IMR-90 (cell line): ENCODE measurements at regions not wholly inside any gene's neighbourhood (a gene's known extent, or its start where the extent isn't known, plus 50 kb on each side); places are given as distances from the start of the nearest gene placed in this dataset.

Experiments
- ATAC-seq: fragments of 200-7000 bp; cut with Tn5 transposase; 2 replicates; pipeline ENCODE4 v1.9.1; 2020; ENCODE audit warnings: low read depth, mild to moderate bottlenecking, moderate library complexity
- BruUV-seq: library from RNA; stranded (reverse); fragments of 400-500 nt; replicated peaks from 2 replicates; lab custom pipeline; 2021; lab: Mats Ljungman, UMichigan
- CTCF ChIA-PET: fragments of 300-600 bp; formaldehyde crosslinking; extraction: SDS; loops from one replicate; lab custom pipeline; 2021; ENCODE audit warnings: antibody characterized with exemption; lab: Yijun Ruan, JAX
- POLR2A ChIA-PET: fragments of 300-600 bp; sonication (Branson Sonifier 250); formaldehyde crosslinking; loops from one replicate; lab custom pipeline; 2022; ENCODE audit warnings: antibody characterized with exemption; ENCODE audit not compliant: unreplicated experiment; lab: Charles Lee
- DNase-seq: peaks from one replicate; pipeline ENCODE4 v3.0.0; 2013
- H2AFZ ChIP-seq: replicated peaks from 2 replicates; pipeline ENCODE3; 2013; ENCODE audit warnings: low read length, mild to moderate bottlenecking; ENCODE audit not compliant: poor library complexity
- H2AK5ac ChIP-seq: 2 replicates; pipeline ENCODE4 v1.6.1; 2013; ENCODE audit warnings: low read depth, low read length, inconsistent platforms
- H2AK9ac ChIP-seq: replicated peaks from 2 replicates; pipeline ENCODE3; 2013; ENCODE audit warnings: mild to moderate bottlenecking, low read depth, low read length, moderate library complexity; ENCODE audit not compliant: poor library complexity
- H2BK120ac ChIP-seq: 2 replicates; pipeline ENCODE4 v1.6.1; 2013; ENCODE audit warnings: low read depth, low read length, inconsistent platforms
- H2BK15ac ChIP-seq: 3 replicates; pipeline ENCODE4 v1.6.1; 2013; ENCODE audit warnings: low read depth, low read length, inconsistent platforms
- H2BK20ac ChIP-seq: 2 replicates; pipeline ENCODE4 v1.6.1; 2013; ENCODE audit warnings: low read depth, mild to moderate bottlenecking, inconsistent platforms, low read length, moderate library complexity
- H2BK5ac ChIP-seq: 2 replicates; pipeline ENCODE4 v1.6.1; 2013; ENCODE audit warnings: mild to moderate bottlenecking, low read depth, low read length, inconsistent platforms; ENCODE audit not compliant: poor library complexity, severe bottlenecking
- H3K14ac ChIP-seq: replicated peaks from 2 replicates; pipeline ENCODE4 v1.6.1; 2013; ENCODE audit warnings: low read depth, low read length, inconsistent platforms
- H3K18ac ChIP-seq: 2 replicates; pipeline ENCODE4 v1.6.1; 2013; ENCODE audit warnings: low read depth, low read length, control low read depth
- H3K23ac ChIP-seq: 2 replicates; pipeline ENCODE4 v1.6.1; 2013; ENCODE audit warnings: low read depth, low read length, inconsistent platforms
- H3K27ac ChIP-seq: 2 replicates; pipeline ENCODE4 v1.5.1; 2013; ENCODE audit warnings: mild to moderate bottlenecking, control low read depth, low read length; ENCODE audit not compliant: insufficient read depth
- H3K27me3 ChIP-seq: 2 replicates; pipeline ENCODE4 v1.6.1; 2013; ENCODE audit warnings: low read length; ENCODE audit not compliant: control insufficient read depth, insufficient read depth
- H3K36me3 ChIP-seq: 2 replicates; pipeline ENCODE4 v1.6.1; 2013; ENCODE audit warnings: low read length, mixed read lengths; ENCODE audit not compliant: control insufficient read depth, insufficient read depth
- H3K4ac ChIP-seq: 2 replicates; pipeline ENCODE4 v1.6.1; 2013; ENCODE audit warnings: low read depth, low read length, inconsistent platforms
- H3K4me1 ChIP-seq: 2 replicates; pipeline ENCODE4 v1.6.1; 2013; ENCODE audit warnings: low read length, mixed read lengths; ENCODE audit not compliant: control insufficient read depth, insufficient read depth
- H3K4me2 ChIP-seq: 2 replicates; pipeline ENCODE4 v1.6.1; 2013; ENCODE audit warnings: low read depth, mild to moderate bottlenecking, control low read depth, low read length, moderate library complexity
- H3K4me3 ChIP-seq: 2 replicates; pipeline ENCODE4 v1.5.1; 2013; ENCODE audit warnings: low read depth, mild to moderate bottlenecking, control low read depth, low read length, moderate library complexity; ENCODE audit not compliant: insufficient read depth
- H3K56ac ChIP-seq: 2 replicates; pipeline ENCODE4 v1.6.1; 2013; ENCODE audit warnings: low read length, inconsistent platforms; ENCODE audit not compliant: insufficient read depth; ENCODE audit errors: extremely low read depth
- H3K79me1 ChIP-seq, 2 experiments: 2 replicates each; pipeline ENCODE4 v1.6.1; 2013; ENCODE audit warnings: low read length in 2 of 2, inconsistent platforms in 1 of 2, low read depth in 1 of 2
- H3K9ac ChIP-seq: 2 replicates; pipeline ENCODE4 v1.6.1; 2013; ENCODE audit warnings: low read depth, low read length, control low read depth
- H3K9me1 ChIP-seq: 2 replicates; pipeline ENCODE4 v1.6.1; 2013; ENCODE audit warnings: low read length, inconsistent platforms; ENCODE audit not compliant: insufficient read depth
- H3K9me3 ChIP-seq: 2 replicates; pipeline ENCODE4 v1.6.1; 2013; ENCODE audit warnings: low read length; ENCODE audit not compliant: control insufficient read depth, insufficient read depth
- H4K20me1 ChIP-seq: 2 replicates; pipeline ENCODE4 v1.6.1; 2013; ENCODE audit warnings: low read length, inconsistent platforms; ENCODE audit not compliant: insufficient read depth
- H4K5ac ChIP-seq: 2 replicates; pipeline ENCODE4 v1.6.1; 2013; ENCODE audit warnings: mild to moderate bottlenecking, low read depth, low read length, control low read depth
- H4K8ac ChIP-seq, 2 experiments: 2 replicates each; pipeline ENCODE4 v1.6.1; 2013; ENCODE audit warnings: low read depth in 2 of 2, low read length in 2 of 2, control low read depth in 1 of 2, inconsistent platforms in 1 of 2
- H4K91ac ChIP-seq: 2 replicates; pipeline ENCODE4 v1.6.1; 2013; ENCODE audit warnings: low read depth, low read length, inconsistent platforms; ENCODE audit not compliant: insufficient read depth
- CEBPB ChIP-seq: IDR thresholded peaks from 2 replicates; pipeline ENCODE4 v1.6.1; 2012; ENCODE audit warnings: low read depth, low read length, improper control_type of control experiment
- CTCF ChIP-seq: conservative IDR thresholded peaks from 2 replicates; pipeline ENCODE4 v1.5.1; 2012; ENCODE audit warnings: mild to moderate bottlenecking, low read depth, low read length, improper control_type of control experiment
- MAFK ChIP-seq: IDR thresholded peaks from 2 replicates; pipeline ENCODE4 v1.6.1; 2012; ENCODE audit warnings: low read depth, low read length, improper control_type of control experiment
- MXI1 ChIP-seq: IDR thresholded peaks from 2 replicates; pipeline ENCODE4 v1.6.1; 2012; ENCODE audit warnings: low read depth, mild to moderate bottlenecking, low read length, moderate library complexity, borderline replicate concordance
- RAD21 ChIP-seq: IDR thresholded peaks from 2 replicates; pipeline ENCODE4 v1.6.1; 2012; ENCODE audit warnings: low read length, improper control_type of control experiment
- WGBS, 2 experiments: methylation state at CpG; one replicate each; pipeline versions ENCODE4 v1.1.5 to v1.1.7; 2013; ENCODE audit warnings: missing lambda C conversion rate in 2 of 2; ENCODE audit not compliant: insufficient read length in 1 of 2; ENCODE audit errors: extremely low coverage in 2 of 2; 5-methylcytosine and 5-hydroxymethylcytosine counted together
- dilution Hi-C: fragments of 300-500 bp; cut with HindIII; formaldehyde crosslinking; loops from one replicate; pipeline ENCODE4 v1.14.3; 2018; ENCODE audit warnings: low sequenced_read_pairs; ENCODE audit not compliant: unreplicated experiment
- in situ Hi-C: fragments of 300-500 bp; cut with MboI; formaldehyde crosslinking; loops from 3 replicates; pipeline ENCODE4 v1.14.3; 2019; ENCODE audit warnings: low sequenced_read_pairs, inconsistent platforms, mixed read lengths
- intact Hi-C: fragments of 100-400 bp; cut with micrococcal nuclease; formaldehyde crosslinking; loops from 2 replicates; pipeline ENCODE4 v1.10.0; 2022

GRCh38 chrX:150050387-150050786 lies 112.1 kb upstream of the EOLA2 start:
- in situ Hi-C loops, result no loop called here

More at GRCh38 chrX:150050387-150050786, 112.1 kb upstream of the EOLA2 start:
- 0 out of 2 replicates have a peak overlapping the region, but pooled peaks have one; percentile 33 for H2AK5ac ChIP-seq
- POLR2A ChIA-PET, result no interaction called here
- no peaks in the 10 kb centered on the region for H3K9me3 ChIP-seq
- no peak overlapping the region for H3K56ac ChIP-seq
- H4K91ac ChIP-seq, result 0 out of 2 replicates have a peak overlapping the region, but pooled peaks have one; percentile 39
- H3K27ac ChIP-seq, result no peak overlapping the region
- H3K14ac ChIP-seq, result no peak overlapping the region
- no peak overlapping the region for H3K9ac ChIP-seq
- H3K79me1 ChIP-seq, result no peaks in the 10 kb centered on the region
- H3K4ac ChIP-seq, result no peak overlapping the region
- no peak overlapping the region; the same call in 1 of the 2 replicates for H3K18ac ChIP-seq
- TF ChIP-seq CEBPB, result no peak
- TF ChIP-seq MXI1, result no peak
- no peak for TF ChIP-seq CTCF
- TF ChIP-seq RAD21, result no peak
- TF ChIP-seq MAFK, result no peak
- no peak overlapping the region for H2AK9ac ChIP-seq
- H3K36me3 ChIP-seq, result no peaks in the 10 kb centered on the region
- H3K4me1 ChIP-seq, result peaks cover 6% of the 10 kb centered on the region
- no peak for ATAC-seq
- no CpG with 5 or more reads among the region's 1 CpG for WGBS, 2 experiments
- H2BK15ac ChIP-seq, result 0 out of 3 replicates have a peak overlapping the region, but pooled peaks have one; percentile 40
- H4K20me1 ChIP-seq, result no peaks in the 10 kb centered on the region
- 0 out of 2 replicates have a peak overlapping the region, but pooled peaks have one; percentile 19 for H2BK120ac ChIP-seq
- no peak overlapping the region for H4K5ac ChIP-seq
- no peak overlapping the region for H3K4me2 ChIP-seq
- intact Hi-C loops, result no loop called here
- H3K9me1 ChIP-seq, result 0 out of 2 replicates have a peak, but pooled peaks cover 3% of the 10 kb centered on the region
- H2BK5ac ChIP-seq, result no peak overlapping the region
- H3K27me3 ChIP-seq, result no peaks in the 10 kb centered on the region
- no peak for DNase-seq
- H3K4me3 ChIP-seq, result no peak overlapping the region
- dilution Hi-C loops, result no loop called here
- H2AFZ ChIP-seq, result no peak overlapping the region
- no TSS peak for BruUV-seq
- H2BK20ac ChIP-seq, result 0 out of 2 replicates have a peak overlapping the region, but pooled peaks have one; percentile 56
- CTCF ChIA-PET, result interaction anchor here (0.7 to 1.9 kb wide), 2 partner anchors 10 to 316 kb away, joined by 3 to 4 read pairs; no protein-coding TSS in a partner anchor
- H3K23ac ChIP-seq, result no peak overlapping the region
- H4K8ac ChIP-seq, result no peak overlapping the region
